Mesenchymal stem cell (in vitro differentiated cells and primary cell): ENCODE measurements at regions not wholly inside any gene's neighbourhood (a gene's known extent, or its start where the extent isn't known, plus 50 kb on each side); places are given as distances from the start of the nearest gene placed in this dataset.

Experiments used
- DNase-seq: peaks from one replicate; pipeline ENCODE4 v3.0.0-alpha.2; 2013
- H2AFZ ChIP-seq: one replicate; pipeline ENCODE4 v1.6.1; 2013; ENCODE audit warnings: low read depth, mild to moderate bottlenecking, control low read depth, inconsistent platforms, low read length, moderate library complexity
- H2AK5ac ChIP-seq: 2 replicates; pipeline ENCODE4 v1.6.1; 2013; ENCODE audit warnings: low read length, moderate library complexity, mild to moderate bottlenecking, inconsistent platforms; ENCODE audit not compliant: severe bottlenecking
- H2BK120ac ChIP-seq: one replicate; pipeline ENCODE4 v1.6.1; 2013; ENCODE audit warnings: low read depth, mild to moderate bottlenecking, inconsistent platforms, low read length, moderate library complexity
- H2BK12ac ChIP-seq, 2 experiments: one replicate each; pipeline ENCODE4 v1.6.1; 2013; ENCODE audit warnings: inconsistent platforms in 2 of 2, low read length in 2 of 2, mild to moderate bottlenecking in 2 of 2, moderate library complexity in 2 of 2, control low read depth in 1 of 2
- H2BK15ac ChIP-seq: one replicate; pipeline ENCODE4 v1.6.1; 2013; ENCODE audit warnings: mild to moderate bottlenecking, low read depth, inconsistent platforms; ENCODE audit not compliant: poor library complexity, severe bottlenecking
- H2BK5ac ChIP-seq: 2 replicates; pipeline ENCODE4 v1.6.1; 2013; ENCODE audit warnings: low read depth, mild to moderate bottlenecking, low read length, control low read depth, inconsistent platforms; ENCODE audit not compliant: poor library complexity, severe bottlenecking
- H3K14ac ChIP-seq, 2 experiments: one replicate each; pipeline ENCODE4 v1.6.1; 2013; ENCODE audit warnings: inconsistent platforms in 2 of 2, low read length in 2 of 2, control low read depth in 1 of 2, mild to moderate bottlenecking in 1 of 2, moderate library complexity in 1 of 2
- H3K18ac ChIP-seq, 2 experiments: one replicate each; pipeline ENCODE4 v1.6.1; 2013; ENCODE audit warnings: inconsistent platforms in 2 of 2, low read length in 2 of 2, control low read depth in 1 of 2, low read depth in 1 of 2, mild to moderate bottlenecking in 1 of 2
- H3K23ac ChIP-seq, 2 experiments: one replicate each; pipeline ENCODE4 v1.6.1; 2013; ENCODE audit warnings: inconsistent platforms in 2 of 2, low read length in 2 of 2, mild to moderate bottlenecking in 2 of 2, moderate library complexity in 2 of 2, control low read depth in 1 of 2
- H3K27ac ChIP-seq: 2 replicates; pipeline ENCODE4 v1.5.1; 2013; ENCODE audit warnings: mild to moderate bottlenecking, moderate library complexity, low read length, control low read depth, inconsistent platforms; ENCODE audit not compliant: poor library complexity, severe bottlenecking
- H3K27me3 ChIP-seq, 2 experiments: 2 replicates each; pipeline versions ENCODE4 v1.6.1 to v1.7.0; 2013; ENCODE audit warnings: low read length in 2 of 2, mild to moderate bottlenecking in 2 of 2, moderate library complexity in 2 of 2, control low read depth in 1 of 2, inconsistent platforms in 1 of 2; ENCODE audit not compliant: control insufficient read depth in 1 of 2, insufficient read depth in 1 of 2
- H3K36me3 ChIP-seq, 2 experiments: 2 replicates each; pipeline versions ENCODE4 v1.6.1 to v1.7.0; 2013; ENCODE audit warnings: low read length in 2 of 2, control low read depth in 1 of 2, inconsistent platforms in 1 of 2, low read depth in 1 of 2, mild to moderate bottlenecking in 1 of 2; ENCODE audit not compliant: insufficient read depth in 2 of 2, control insufficient read depth in 1 of 2
- H3K4ac ChIP-seq, 2 experiments: one replicate each; pipeline ENCODE4 v1.6.1; 2013; ENCODE audit warnings: inconsistent platforms in 2 of 2, low read length in 2 of 2, mild to moderate bottlenecking in 2 of 2, moderate library complexity in 2 of 2, control low read depth in 1 of 2, low read depth in 1 of 2
- H3K4me1 ChIP-seq: 2 replicates; pipeline ENCODE4 v1.6.1; 2013; ENCODE audit warnings: low read depth, low read length, control low read depth; ENCODE audit not compliant: control insufficient read depth, insufficient read depth
- H3K4me2 ChIP-seq: 2 replicates; pipeline ENCODE4 v1.6.1; 2013; ENCODE audit warnings: low read length, mild to moderate bottlenecking, inconsistent platforms; ENCODE audit not compliant: poor library complexity, severe bottlenecking
- H3K4me3 ChIP-seq, 2 experiments: 2 replicates each; pipeline versions ENCODE4 v1.5.1 to v1.7.0; 2013; ENCODE audit warnings: low read length in 2 of 2, mild to moderate bottlenecking in 2 of 2, control low read depth in 1 of 2, low read depth in 1 of 2; ENCODE audit not compliant: insufficient read depth in 1 of 2
- H3K79me1 ChIP-seq: replicated peaks from 2 replicates; pipeline ENCODE4 v1.6.1; 2013; ENCODE audit warnings: mild to moderate bottlenecking, control low read depth, low read length, inconsistent platforms; ENCODE audit not compliant: poor library complexity, severe bottlenecking
- H3K9ac ChIP-seq: 2 replicates; pipeline ENCODE4 v1.7.0; 2013; ENCODE audit warnings: mild to moderate bottlenecking, low read length, moderate library complexity
- H3K9me3 ChIP-seq: 2 replicates; pipeline ENCODE4 v1.7.0; 2013; ENCODE audit warnings: mild to moderate bottlenecking, low read length; ENCODE audit not compliant: control insufficient read depth
- H4K8ac ChIP-seq: one replicate; pipeline ENCODE4 v1.6.1; 2013; ENCODE audit warnings: inconsistent platforms, mild to moderate bottlenecking, low read length, moderate library complexity
- H4K91ac ChIP-seq: one replicate; pipeline ENCODE4 v1.6.1; 2013; ENCODE audit warnings: mild to moderate bottlenecking, low read length, inconsistent platforms
- WGBS: methylation state at CpG from one replicate; pipeline ENCODE4 v1.1.7; 2013; ENCODE audit warnings: mixed read lengths; 5-methylcytosine and 5-hydroxymethylcytosine counted together

- Histone ChIP-seq H3K23ac (no peak overlapping the region), H3K27me3 (no peaks in the 10 kb centered on the region), H3K18ac (no peak overlapping the region), H2AK5ac (no peak overlapping the region), H3K4me2 (no peak overlapping the region), H4K8ac (no peak overlapping the region), H2BK12ac (no peak overlapping the region), H3K9me3 (no peaks in the 10 kb centered on the region), H3K36me3 (no peaks in the 10 kb centered on the region), H2BK15ac (no peak overlapping the region), H3K4ac (no peak overlapping the region), H4K91ac (no peak overlapping the region), H3K9ac (no peak overlapping the region), H3K4me1 (no peaks in the 10 kb centered on the region), H3K79me1 (no peaks in the 10 kb centered on the region), H2BK120ac (no peak overlapping the region), H2AFZ (no peak overlapping the region), H3K27ac (no peak overlapping the region), H3K4me3 (no peak overlapping the region), H2BK5ac (no peak overlapping the region), H3K14ac (no peak overlapping the region)
- WGBS, result 73% methylated on average over 6 of the region's 7 CpGs
- no peak for DNase-seq
Measured at GRCh38 chr22:48249713-48250268, 1487.3 kb downstream of the TBC1D22A start.

DNA sequence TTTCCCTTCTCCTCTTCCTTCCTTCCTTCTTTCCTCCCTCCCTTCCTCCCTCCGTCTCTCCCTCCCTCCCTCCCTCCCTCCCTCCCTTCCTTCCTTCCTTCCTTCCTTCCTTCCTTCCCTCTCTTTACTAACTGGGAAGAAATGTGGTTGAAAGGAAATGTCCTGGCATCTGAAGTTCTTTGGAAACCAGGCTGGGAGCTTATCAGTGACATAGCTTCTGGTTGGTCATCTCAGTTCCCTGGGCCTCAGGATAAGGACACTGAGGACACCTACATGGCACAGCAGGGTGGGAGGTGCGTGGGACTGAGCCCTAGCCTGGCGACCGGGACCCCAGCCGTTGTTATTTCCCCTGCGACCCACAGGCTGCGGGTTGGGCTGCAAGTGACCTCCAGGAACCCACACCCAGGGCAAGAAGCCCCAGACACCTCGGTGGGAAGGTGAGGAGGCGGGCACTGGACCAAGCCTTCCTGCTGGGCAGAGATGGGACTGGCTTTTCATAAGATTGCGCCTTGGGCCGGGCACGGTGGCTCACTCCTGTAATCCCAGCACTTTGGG, 1486.5 kb downstream of the TBC1D22A start:
- Histone ChIP-seq H3K9ac (no peak overlapping the region), H2BK15ac (no peak overlapping the region), H3K9me3 (no peaks in the 10 kb centered on the region), H3K4me1 (no peaks in the 10 kb centered on the region), H3K4me3 (no peak overlapping the region), H2BK5ac (no peak overlapping the region), H4K8ac (no peak overlapping the region), H3K79me1 (no peaks in the 10 kb centered on the region), H4K91ac (no peak overlapping the region), H2AK5ac (no peak overlapping the region), H3K4me2 (no peak overlapping the region), H3K27me3 (no peaks in the 10 kb centered on the region), H2AFZ (no peak overlapping the region), H2BK120ac (no peak overlapping the region), H3K27ac (no peak overlapping the region), H2BK12ac (no peak overlapping the region), H3K23ac (no peak overlapping the region), H3K4ac (no peak overlapping the region), H3K14ac (no peak overlapping the region), H3K36me3 (no peaks in the 10 kb centered on the region), H3K18ac (no peak overlapping the region)
- 69% methylated on average over 8 of the region's 12 CpGs for WGBS
- DNase-seq, result no peak

DNA sequence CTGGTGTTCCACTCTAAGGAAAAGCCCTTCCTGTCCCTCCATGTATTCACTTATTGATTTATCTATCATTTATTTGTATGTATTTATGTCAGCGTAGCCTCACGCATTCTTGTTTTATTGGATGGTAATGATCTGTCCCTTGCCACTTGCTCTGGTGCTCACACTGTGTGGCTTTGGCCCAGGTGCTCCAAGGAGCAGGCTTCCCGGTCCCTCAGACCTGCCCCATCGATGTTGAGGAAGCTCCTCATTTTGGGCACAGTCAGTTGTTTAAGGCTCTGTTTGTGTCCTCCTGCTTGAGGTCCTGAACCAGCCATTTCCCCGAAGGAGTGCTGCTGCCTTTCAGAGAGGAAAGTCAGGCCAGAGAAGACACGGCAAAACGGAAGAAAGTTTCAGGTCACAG, 1485.4 kb downstream of the TBC1D22A start:
- no peaks in the 10 kb centered on the region for H3K79me1 ChIP-seq
- H3K4me2 ChIP-seq, result no peak overlapping the region
- no peaks in the 10 kb centered on the region for H3K4me1 ChIP-seq
- no peak overlapping the region for H4K8ac ChIP-seq
- no peak overlapping the region for H3K18ac ChIP-seq
- no peaks in the 10 kb centered on the region for H3K36me3 ChIP-seq
- no peak overlapping the region for H2BK15ac ChIP-seq
- no peak overlapping the region for H3K9ac ChIP-seq
- H4K91ac ChIP-seq, result no peak overlapping the region
- no peak overlapping the region for H2BK12ac ChIP-seq
- no peaks in the 10 kb centered on the region for H3K9me3 ChIP-seq
- H2AK5ac ChIP-seq, result no peak overlapping the region
- H3K4me3 ChIP-seq, result no peak overlapping the region
- no peak overlapping the region for H2BK5ac ChIP-seq
- no peak overlapping the region for H3K27ac ChIP-seq
- WGBS, result 82% methylated on average over 7 of the region's 7 CpGs
- no peak overlapping the region for H3K14ac ChIP-seq
- H2AFZ ChIP-seq, result no peak overlapping the region
- H3K27me3 ChIP-seq, result no peaks in the 10 kb centered on the region
- no peak overlapping the region for H3K4ac ChIP-seq
- DNase-seq, result no peak
- H2BK120ac ChIP-seq, result no peak overlapping the region
- no peak overlapping the region for H3K23ac ChIP-seq

- no peaks in the 10 kb centered on the region for H3K79me1 ChIP-seq
- 72% methylated on average over 2 of the region's 2 CpGs for WGBS
- no peaks in the 10 kb centered on the region for H3K27me3 ChIP-seq
- H3K4me3 ChIP-seq, result no peak overlapping the region
- no peak overlapping the region for H3K23ac ChIP-seq
- H3K4ac ChIP-seq, result no peak overlapping the region
- H2AFZ ChIP-seq, result no peak overlapping the region
- H2BK12ac ChIP-seq, result no peak overlapping the region
- no peak overlapping the region for H4K8ac ChIP-seq
- H2BK5ac ChIP-seq, result no peak overlapping the region
- no peaks in the 10 kb centered on the region for H3K4me1 ChIP-seq
- H3K36me3 ChIP-seq, result no peaks in the 10 kb centered on the region
- no peak overlapping the region for H3K27ac ChIP-seq
- no peaks in the 10 kb centered on the region for H3K9me3 ChIP-seq
- DNase-seq, result no peak
- no peak overlapping the region for H4K91ac ChIP-seq
- H3K18ac ChIP-seq, result no peak overlapping the region
- H3K4me2 ChIP-seq, result no peak overlapping the region
- no peak overlapping the region for H2BK15ac ChIP-seq
- H2AK5ac ChIP-seq, result no peak overlapping the region
- H3K9ac ChIP-seq, result no peak overlapping the region
- H2BK120ac ChIP-seq, result no peak overlapping the region
- H3K14ac ChIP-seq, result no peak overlapping the region
Measured at GRCh38 chr22:48245196-48245485, 1482.7 kb downstream of the TBC1D22A start.
